Loucy (cell line): ENCODE measurements at regions not wholly inside any gene's neighbourhood (a gene's known extent, or its start where the extent isn't known, plus 50 kb on each side); places are given as distances from the start of the nearest gene placed in this dataset.

ENCODE experiments used
- H2AFZ ChIP-seq: fragments of 200-600 bp; sonication (generic); 2 replicates; pipeline ENCODE4 v1.6.0; 2016; ENCODE audit warnings: antibody characterized with exemption, mild to moderate bottlenecking, low read length, moderate library complexity
- H3F3A ChIP-seq: fragments of 200-600 bp; 2 replicates; pipeline ENCODE4 v1.6.0; 2016; ENCODE audit warnings: antibody characterized with exemption, low read depth, mild to moderate bottlenecking
- H3K27me3 ChIP-seq: fragments of 200-600 bp; sonication (generic); 2 replicates; pipeline ENCODE4 v1.6.1; 2014; ENCODE audit warnings: low read length, mild to moderate bottlenecking; ENCODE audit not compliant: insufficient read depth, poor library complexity, severe bottlenecking
- H3K36me3 ChIP-seq: fragments of 200-600 bp; sonication (generic); 2 replicates; pipeline ENCODE4 v1.6.1; 2016; ENCODE audit warnings: low read length; ENCODE audit not compliant: insufficient read depth
- H3K4me1 ChIP-seq: fragments of 200-600 bp; sonication (generic); 2 replicates; pipeline ENCODE4 v1.5.1; 2014; ENCODE audit warnings: low read length, mild to moderate bottlenecking; ENCODE audit not compliant: insufficient read depth, poor library complexity, severe bottlenecking
- H3K4me2 ChIP-seq: fragments of 200-600 bp; sonication (generic); 2 replicates; pipeline ENCODE4 v1.6.0; 2014; ENCODE audit warnings: antibody characterized with exemption, low read length, low read depth, mild to moderate bottlenecking; ENCODE audit not compliant: poor library complexity, severe bottlenecking
- H3K4me3 ChIP-seq: fragments of 200-600 bp; sonication (generic); 2 replicates; pipeline ENCODE4 v1.5.1; 2014; ENCODE audit warnings: low read length, mild to moderate bottlenecking, mixed read lengths; ENCODE audit not compliant: poor library complexity, severe bottlenecking
- H3K79me2 ChIP-seq: fragments of 200-600 bp; sonication (generic); 2 replicates; pipeline ENCODE4 v1.6.1; 2014; ENCODE audit warnings: low read length; ENCODE audit not compliant: insufficient read depth
- H3K9ac ChIP-seq: fragments of 200-600 bp; sonication (generic); 2 replicates; pipeline ENCODE4 v1.6.0; 2014; ENCODE audit warnings: mild to moderate bottlenecking, low read depth, low read length, moderate library complexity; ENCODE audit not compliant: poor library complexity, severe bottlenecking
- H3K9me2 ChIP-seq: fragments of 200-600 bp; sonication (generic); replicated peaks from 2 replicates; pipeline ENCODE4 v1.6.1; 2016; ENCODE audit warnings: low read depth, low read length, mixed read lengths
- H3K9me3 ChIP-seq: fragments of 200-600 bp; sonication (generic); 2 replicates; pipeline ENCODE4 v1.6.1; 2014; ENCODE audit warnings: mild to moderate bottlenecking, antibody characterized with exemption, low read length, low read depth; ENCODE audit not compliant: insufficient read depth
- H4K20me1 ChIP-seq: fragments of 200-600 bp; sonication (generic); 2 replicates; pipeline ENCODE4 v1.6.0; 2014; ENCODE audit warnings: antibody characterized with exemption, low read length, mild to moderate bottlenecking; ENCODE audit not compliant: insufficient read depth, poor library complexity, severe bottlenecking
- CTCF ChIP-seq: fragments of 200-600 bp; sonication (generic); conservative IDR thresholded peaks from 2 replicates; pipeline ENCODE4 v1.5.1; 2014; ENCODE audit warnings: mild to moderate bottlenecking, antibody characterized with exemption, low read length
- EZH2phosphoT487 ChIP-seq: fragments of 200-600 bp; IDR thresholded peaks from 2 replicates; pipeline ENCODE4 v1.6.1; 2018; ENCODE audit warnings: antibody characterized with exemption, mild to moderate bottlenecking, moderate library complexity, borderline replicate concordance

- H3K27me3 ChIP-seq, result no peaks in the 10 kb centered on the region
- H3K9me2 ChIP-seq, result no peaks in the 10 kb centered on the region
- TF ChIP-seq EZH2phosphoT487 (no peak), CTCF (no peak)
- H3K9ac ChIP-seq, result no peak overlapping the region
- no peaks in the 10 kb centered on the region for H3K36me3 ChIP-seq
- H3K79me2 ChIP-seq, result no peaks in the 10 kb centered on the region
- no peaks in the 10 kb centered on the region for H4K20me1 ChIP-seq
- no peaks in the 10 kb centered on the region for H3F3A ChIP-seq
- H2AFZ ChIP-seq, result no peak overlapping the region
- H3K4me3 ChIP-seq, result no peak overlapping the region
- no peaks in the 10 kb centered on the region for H3K9me3 ChIP-seq
- no peak overlapping the region for H3K4me2 ChIP-seq
- H3K4me1 ChIP-seq, result no peaks in the 10 kb centered on the region
Measured at GRCh38 chr11:80819271-80819670, 1378.4 kb upstream of the TENM4 start.

GRCh38 chr11:80816966-80817365 is 1376.1 kb upstream of the TENM4 start:
- Histone ChIP-seq H3K4me1 (no peaks in the 10 kb centered on the region), H3K36me3 (no peaks in the 10 kb centered on the region), H3K79me2 (no peaks in the 10 kb centered on the region), H3K9me3 (no peaks in the 10 kb centered on the region), H3K4me3 (no peak overlapping the region), H3K9me2 (no peaks in the 10 kb centered on the region), H3F3A (no peaks in the 10 kb centered on the region), H3K9ac (no peak overlapping the region), H2AFZ (no peak overlapping the region), H4K20me1 (no peaks in the 10 kb centered on the region), H3K27me3 (no peaks in the 10 kb centered on the region), H3K4me2 (no peak overlapping the region)
- TF ChIP-seq EZH2phosphoT487 (no peak), CTCF (no peak)

DNA sequence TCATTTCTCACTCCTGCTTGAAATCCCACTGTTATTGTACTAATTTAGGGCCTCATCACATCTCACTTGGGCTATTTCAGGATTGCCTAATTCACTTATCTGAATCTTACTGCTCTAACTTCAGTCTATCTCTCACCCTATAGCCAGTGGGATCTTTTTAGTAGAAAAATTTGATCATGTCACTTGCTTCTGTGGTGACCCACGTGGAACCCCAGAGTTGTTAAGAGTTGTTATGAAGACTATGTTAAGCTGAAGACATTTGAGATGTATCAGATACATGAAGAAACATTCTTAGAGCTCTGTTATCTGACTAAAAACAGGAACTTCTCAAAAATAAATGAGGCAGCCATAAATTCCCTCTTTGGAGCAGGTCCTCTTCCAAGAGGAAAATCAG is 1375.6 kb upstream of the TENM4 start:
- Histone ChIP-seq H4K20me1 (no peaks in the 10 kb centered on the region), H3K4me1 (no peaks in the 10 kb centered on the region), H3K9me3 (no peaks in the 10 kb centered on the region), H3K27me3 (no peaks in the 10 kb centered on the region), H3K79me2 (no peaks in the 10 kb centered on the region), H3K4me2 (no peak overlapping the region), H2AFZ (no peak overlapping the region), H3K36me3 (no peaks in the 10 kb centered on the region), H3K9me2 (no peaks in the 10 kb centered on the region), H3K4me3 (no peak overlapping the region), H3K9ac (no peak overlapping the region), H3F3A (no peaks in the 10 kb centered on the region)
- no peak for TF ChIP-seq CTCF
- no peak for TF ChIP-seq EZH2phosphoT487
